Femur (tissue), 1 donor: ENCODE measurements at regions not wholly inside any gene's neighbourhood (a gene's known extent, or its start where the extent isn't known, plus 50 kb on each side); places are given as distances from the start of the nearest gene placed in this dataset.

Experiments
- DNase-seq: peaks from one replicate; pipeline ENCODE4 v3.0.0-alpha.2; 2017

DNA sequence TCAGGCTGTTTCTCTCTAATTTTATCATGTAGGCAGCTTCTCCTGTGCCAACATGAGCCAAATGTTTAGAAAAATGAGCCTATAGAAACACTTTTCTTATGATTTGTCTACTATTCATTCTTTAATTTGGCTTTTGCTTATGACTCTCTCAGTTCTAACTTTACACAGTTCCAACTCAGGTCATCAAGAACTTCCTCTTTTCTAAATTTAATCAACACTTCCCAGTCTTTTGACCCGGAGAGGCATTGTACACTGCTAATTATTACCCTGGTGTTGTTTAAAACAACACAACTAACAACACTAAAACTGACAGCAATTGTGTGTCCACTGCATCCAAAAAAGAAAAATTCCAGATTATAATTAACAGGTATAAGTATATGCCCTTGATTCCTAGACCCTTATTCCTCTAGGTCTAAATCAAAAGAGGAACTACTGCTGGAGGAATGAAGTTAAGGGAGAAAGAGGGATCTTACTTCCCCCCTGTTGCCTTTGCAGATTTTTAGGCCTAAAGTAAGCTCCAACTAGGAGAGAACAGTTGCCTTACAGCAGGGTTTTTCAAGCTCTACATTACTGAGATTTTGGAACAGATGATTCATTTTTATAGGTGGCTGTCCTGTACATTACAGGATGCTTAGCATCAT is 332.2 kb upstream of the GOLIM4 start:
- DNase-seq, result no peak

- DNase-seq, result no peak
These were observed 331.4 kb upstream of the GOLIM4 start for GRCh38 chr3:168427156-168427555.

DNA sequence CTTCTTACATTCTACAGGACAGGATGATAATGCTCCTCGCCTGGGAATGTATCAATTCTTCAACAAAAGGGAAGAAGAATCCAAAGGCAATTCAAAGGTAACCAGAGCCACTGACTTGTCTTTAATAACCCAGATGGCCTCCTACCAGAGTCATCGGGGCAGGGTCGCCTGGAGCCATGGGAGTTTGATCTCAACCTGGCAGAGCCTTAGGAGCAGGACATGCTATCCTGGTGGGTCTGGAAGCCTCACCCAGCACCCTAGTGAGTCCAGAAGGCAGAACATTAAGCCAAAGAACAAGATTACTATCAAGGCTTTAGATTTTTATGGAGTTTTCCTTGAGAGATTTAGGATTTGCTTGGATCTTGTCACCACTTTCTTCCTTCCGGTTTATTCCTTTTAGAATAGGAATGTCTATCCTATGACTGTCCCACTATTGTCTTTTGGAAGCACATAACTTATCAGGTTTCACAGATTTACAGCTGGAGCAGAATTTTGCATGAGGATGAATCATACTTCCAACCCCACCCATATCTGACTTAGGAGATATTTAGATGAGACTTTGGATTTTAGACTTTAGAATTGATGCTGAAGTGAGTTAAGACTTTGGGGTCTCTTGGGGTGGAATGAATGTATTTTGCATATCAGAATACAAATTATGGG is 330.3 kb upstream of the GOLIM4 start:
- DNase-seq, result no peak

DNA sequence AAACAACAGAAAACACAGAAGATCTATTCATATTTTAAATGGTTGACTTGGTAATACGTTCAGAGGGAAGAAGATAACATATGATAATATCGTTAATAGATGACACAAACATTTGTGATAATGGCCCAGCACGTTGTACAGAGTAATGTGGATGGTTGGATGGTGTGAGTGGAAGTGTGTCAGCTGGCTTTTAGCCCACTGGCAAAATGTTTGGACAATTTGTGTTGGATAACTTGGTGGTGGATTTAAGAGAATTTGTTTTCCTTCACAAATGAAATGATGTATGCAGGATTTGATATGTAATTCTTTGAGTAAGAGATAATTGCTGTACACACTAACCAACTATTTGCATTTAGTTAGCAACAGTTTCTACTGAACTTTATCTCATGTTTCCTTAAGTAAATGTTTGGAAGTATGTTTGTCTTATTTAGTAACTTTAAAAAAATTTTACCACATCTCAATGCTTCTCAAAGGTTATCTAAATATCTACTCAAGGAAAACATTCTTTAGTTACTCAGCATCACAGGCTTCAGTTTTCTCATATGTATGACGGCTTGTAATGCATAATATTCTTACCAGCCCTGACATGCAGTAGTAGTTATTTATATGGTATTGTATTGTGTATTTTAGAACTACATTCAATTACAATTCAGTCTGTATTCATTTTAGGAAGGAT is 328.5 kb upstream of the GOLIM4 start:
- no peak for DNase-seq

DNA sequence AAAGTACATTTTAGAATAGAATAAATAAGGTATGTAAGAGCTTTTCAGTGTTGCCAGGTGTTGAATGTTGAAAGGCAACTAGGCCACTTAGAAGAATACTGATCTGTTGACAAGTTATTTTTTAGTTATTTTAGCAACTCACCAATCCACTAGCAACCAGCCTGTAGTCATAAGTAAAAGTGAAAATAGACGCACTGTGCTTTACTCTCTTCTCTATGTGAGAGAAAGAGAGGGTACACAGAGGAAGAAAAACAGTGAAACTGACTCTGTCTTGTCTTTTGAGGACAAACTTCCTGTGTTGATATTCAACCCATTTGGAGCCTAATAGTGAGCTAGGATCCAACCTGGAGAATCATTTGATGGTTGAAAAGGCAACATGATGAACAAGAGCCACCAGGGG is 327.1 kb upstream of the GOLIM4 start:
- DNase-seq, result no peak

DNA sequence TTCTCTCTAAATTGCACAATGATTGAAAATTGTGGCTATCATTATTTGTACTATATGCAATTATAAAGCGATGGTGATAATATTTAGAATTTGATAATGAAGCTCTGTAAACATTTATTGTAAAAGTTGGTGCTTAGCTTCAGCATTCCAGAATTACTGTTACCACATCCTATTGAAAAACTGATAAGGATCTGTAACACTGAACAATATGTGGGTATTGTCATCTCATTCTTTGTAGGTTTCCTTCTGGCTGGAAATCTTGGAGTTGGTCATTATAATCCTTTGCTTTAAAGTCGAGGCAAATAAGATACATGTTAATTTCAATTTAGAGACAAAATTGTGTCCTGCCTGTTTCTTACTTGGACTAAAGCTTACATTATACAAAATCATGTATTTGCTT is 323.4 kb upstream of the GOLIM4 start:
- no peak for DNase-seq

- DNase-seq, result no peak
These were observed 321.3 kb upstream of the GOLIM4 start for GRCh38 chr3:168417016-168417415.

GRCh38 chr3:168416446-168416845 is 320.7 kb upstream of the GOLIM4 start:
- no peak for DNase-seq

DNA sequence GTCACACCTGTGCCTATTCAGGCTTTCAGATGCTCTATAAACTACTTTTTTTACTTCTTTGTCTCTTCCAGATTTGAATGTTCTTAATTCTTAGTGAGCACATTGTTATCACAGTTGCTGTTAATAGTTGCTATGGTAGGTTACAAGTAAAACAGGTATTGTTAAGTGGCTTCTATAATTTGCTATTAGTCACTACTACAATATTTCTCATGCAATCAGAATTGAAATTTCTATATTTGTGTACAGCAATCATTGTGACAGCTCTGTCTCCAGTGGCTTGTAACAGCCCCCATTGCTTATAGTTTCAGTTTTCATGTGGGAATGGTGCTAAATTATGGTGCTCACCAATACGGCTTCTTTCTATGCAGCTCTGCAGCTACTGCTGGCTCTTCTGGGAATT is 318.4 kb upstream of the GOLIM4 start:
- DNase-seq, result no peak

GRCh38 chr3:168407381-168407780 is 311.7 kb upstream of the GOLIM4 start:
- no peak for DNase-seq

- DNase-seq, result no peak
These were observed 309.6 kb upstream of the GOLIM4 start for GRCh38 chr3:168405288-168405687.

GRCh38 chr3:168398371-168399025 is 302.8 kb upstream of the GOLIM4 start:
- no peak for DNase-seq

DNA sequence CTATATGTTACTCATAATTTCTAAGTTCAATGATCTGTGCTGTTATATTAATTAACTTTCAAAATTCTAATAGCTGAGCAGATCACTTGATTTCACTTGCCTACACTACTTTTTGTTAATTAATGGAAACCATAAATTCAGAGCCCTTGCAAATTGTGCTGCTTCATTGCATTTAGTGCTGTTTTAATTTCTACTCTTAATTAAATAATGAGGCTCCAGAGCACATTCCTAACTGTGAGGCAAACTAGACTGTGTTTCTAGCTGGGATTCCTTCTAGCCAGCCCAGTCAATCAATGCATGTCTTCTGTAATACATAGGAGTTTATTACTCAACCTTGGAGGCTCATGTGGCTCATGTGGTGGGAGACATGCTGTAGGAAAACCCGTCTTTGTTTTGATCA is 301.1 kb upstream of the GOLIM4 start:
- DNase-seq, result no peak

DNA sequence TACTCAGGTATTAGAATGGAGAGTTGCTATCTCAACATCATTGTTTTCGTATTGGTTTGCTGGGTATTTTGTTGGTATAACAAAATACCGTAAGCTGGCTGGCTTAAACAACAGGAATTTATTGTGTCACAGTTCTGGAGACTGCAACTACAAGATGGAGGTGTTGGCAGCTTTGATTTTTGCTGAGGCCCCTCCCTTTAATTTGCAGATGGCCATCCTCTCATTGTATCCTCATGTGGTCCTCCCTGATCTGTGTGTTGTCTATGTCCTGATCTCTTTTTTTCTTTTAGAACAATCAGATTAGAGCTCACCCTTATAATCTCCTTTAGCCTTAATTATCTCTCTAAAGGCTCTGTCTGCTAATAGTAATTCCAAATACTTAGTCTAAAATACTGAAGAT is 299.8 kb upstream of the GOLIM4 start:
- DNase-seq, result no peak

DNA sequence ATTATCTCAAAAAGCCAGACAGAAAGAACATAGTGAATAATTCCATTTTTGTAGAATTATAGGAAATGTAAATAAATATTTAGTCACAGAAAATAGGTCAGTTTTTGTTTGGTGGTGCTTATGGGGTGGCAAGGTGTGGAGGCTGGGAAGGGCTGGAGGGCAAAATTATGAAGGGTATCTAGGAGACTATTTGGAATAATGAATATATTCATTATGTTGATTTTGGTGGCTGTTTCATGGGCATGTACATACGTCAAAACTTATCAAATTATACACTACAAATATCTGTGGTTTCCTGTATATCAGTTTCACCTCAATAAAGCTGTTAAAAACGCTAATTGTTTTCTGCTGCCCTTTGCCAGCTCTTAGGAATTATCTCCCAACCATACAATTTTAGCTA is 298.7 kb upstream of the GOLIM4 start:
- no peak for DNase-seq

DNA sequence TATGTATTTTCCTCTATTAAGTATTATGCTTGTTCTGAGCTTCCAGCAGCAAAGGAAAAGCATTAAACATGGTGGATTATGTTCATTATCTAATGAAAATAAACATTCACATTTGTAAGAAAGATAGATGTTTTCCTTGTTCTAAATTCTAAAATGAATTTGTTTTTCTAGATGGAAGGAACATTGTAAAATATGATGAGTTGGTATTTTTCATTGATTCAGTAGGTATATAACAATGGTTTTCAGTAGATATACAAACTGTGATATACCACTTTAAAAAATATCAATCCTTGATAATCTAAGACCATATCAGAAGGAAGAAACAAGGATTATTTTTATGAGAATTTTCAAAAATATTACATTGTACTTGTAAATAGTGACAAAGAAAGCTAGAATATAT is 290.6 kb upstream of the GOLIM4 start:
- DNase-seq, result no peak

- no peak for DNase-seq
These were observed 289.3 kb upstream of the GOLIM4 start for GRCh38 chr3:168384990-168385389.

GRCh38 chr3:168383573-168383972 is 287.8 kb upstream of the GOLIM4 start:
- no peak for DNase-seq

GRCh38 chr3:168371846-168372245 is 276.1 kb upstream of the GOLIM4 start:
- DNase-seq, result no peak

GRCh38 chr3:168364967-168365366 is 269.2 kb upstream of the GOLIM4 start:
- no peak for DNase-seq

GRCh38 chr3:168362661-168363247 is 267.0 kb upstream of the GOLIM4 start:
- no peak for DNase-seq

GRCh38 chr3:168362156-168362555 is 266.4 kb upstream of the GOLIM4 start:
- DNase-seq, result no peak

- no peak for DNase-seq
These were observed 265.3 kb upstream of the GOLIM4 start for GRCh38 chr3:168360993-168361392.
